ENCODE measurements at regions not wholly inside any gene's neighbourhood (a gene's known extent, or its start where the extent isn't known, plus 50 kb on each side); places are given as distances from the start of the nearest gene placed in this dataset.

DNA sequence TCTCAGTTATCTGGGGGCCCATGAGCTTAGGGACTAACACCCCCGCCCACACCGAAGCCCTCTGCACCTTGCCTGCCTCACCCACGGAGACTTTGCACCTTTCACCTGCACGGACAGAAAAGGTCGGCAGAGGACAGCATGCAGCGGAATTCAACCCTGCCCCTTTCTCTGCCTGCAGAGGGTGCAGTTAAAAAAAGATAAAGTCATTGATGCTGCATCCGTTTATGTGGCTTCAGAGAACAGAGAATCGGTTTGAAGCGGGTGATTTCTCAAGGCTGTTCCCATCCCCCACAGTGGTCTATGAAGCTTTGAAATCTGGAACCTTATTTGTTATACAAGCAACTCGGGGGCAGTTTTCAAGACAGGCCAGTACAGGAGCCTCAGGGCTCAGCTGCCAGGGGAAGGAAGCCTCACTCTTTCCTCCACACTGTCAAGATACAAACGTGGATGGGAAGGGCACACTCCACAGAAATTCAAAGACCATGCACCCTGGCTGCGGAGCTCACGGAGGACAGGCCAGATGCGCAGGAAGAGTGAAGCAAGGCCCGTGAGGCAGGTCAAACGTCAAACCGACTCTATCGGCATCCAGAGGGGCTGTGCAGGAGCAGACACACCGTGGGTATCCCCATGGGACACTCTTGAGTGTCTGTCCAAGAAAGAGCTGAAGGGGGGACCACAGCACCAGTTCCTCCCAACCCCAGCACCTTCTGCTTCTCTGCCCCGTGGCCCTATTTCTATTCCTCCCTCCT is 66.3 kb downstream of the INSIG1 start:
- H3K27me3 ChIP-seq: peaks cover 0 to 65% of the 10 kb centered on the region in 2 donors

DNA sequence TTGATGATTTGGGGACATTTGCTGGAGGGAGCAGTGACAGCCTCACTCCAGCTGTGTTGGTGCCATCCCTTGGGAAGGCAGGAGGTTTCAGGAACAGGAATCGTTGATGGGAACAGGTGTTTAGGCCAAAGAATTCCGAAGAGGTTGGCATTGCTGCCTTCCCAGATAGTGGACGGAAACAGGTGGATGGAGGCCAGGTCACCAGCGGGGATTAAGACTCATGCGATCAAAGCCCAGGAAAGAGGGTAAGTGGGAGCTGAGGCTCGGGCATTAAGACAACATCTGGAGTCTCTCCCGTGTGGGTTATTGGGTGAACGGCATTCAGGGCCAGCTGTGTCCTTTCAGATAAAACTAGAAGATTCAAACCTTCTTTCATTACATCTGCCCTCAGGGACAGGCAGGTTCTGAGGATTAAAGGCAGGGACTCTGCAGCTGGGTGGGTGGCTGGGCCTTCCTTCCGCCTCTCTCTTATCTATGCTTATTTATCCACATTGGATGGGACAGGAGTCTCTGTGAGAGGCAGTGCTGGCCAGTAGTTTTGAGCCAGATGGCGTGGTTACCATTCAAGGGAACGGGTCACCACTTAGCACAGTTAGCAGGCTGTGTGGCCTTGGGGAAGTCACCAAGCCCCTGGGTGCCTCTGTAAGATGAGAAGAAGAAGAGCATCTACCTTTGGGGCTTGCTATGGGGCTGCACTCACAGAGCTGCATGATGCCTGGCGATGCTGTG is 67.6 kb downstream of the INSIG1 start:
- H3K4me3 ChIP-seq: no peak overlapping the region
- intact Hi-C loops (cut with DNase I; ENCODE audit: low total_unique reads): no loop called here
- H3K27me3 ChIP-seq: peaks cover 0 to 65% of the 10 kb centered on the region in 2 donors
- H3K4me1 ChIP-seq: no peaks in the 10 kb centered on the region
- no peaks in the 10 kb centered on the region for H3K9me3 ChIP-seq
- no peaks in the 10 kb centered on the region for H3K36me3 ChIP-seq
- TF ChIP-seq, protein P1, sequence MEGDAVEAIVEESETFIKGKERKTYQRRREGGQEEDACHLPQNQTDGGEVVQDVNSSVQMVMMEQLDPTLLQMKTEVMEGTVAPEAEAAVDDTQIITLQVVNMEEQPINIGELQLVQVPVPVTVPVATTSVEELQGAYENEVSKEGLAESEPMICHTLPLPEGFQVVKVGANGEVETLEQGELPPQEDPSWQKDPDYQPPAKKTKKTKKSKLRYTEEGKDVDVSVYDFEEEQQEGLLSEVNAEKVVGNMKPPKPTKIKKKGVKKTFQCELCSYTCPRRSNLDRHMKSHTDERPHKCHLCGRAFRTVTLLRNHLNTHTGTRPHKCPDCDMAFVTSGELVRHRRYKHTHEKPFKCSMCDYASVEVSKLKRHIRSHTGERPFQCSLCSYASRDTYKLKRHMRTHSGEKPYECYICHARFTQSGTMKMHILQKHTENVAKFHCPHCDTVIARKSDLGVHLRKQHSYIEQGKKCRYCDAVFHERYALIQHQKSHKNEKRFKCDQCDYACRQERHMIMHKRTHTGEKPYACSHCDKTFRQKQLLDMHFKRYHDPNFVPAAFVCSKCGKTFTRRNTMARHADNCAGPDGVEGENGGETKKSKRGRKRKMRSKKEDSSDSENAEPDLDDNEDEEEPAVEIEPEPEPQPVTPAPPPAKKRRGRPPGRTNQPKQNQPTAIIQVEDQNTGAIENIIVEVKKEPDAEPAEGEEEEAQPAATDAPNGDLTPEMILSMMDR (IDR thresholded peaks at IDR 0.05): no peak
- no peak overlapping the region for H3K27ac ChIP-seq
- DNase-seq: peak in 1 of 2 donors; percentile 28

More for the DNA sequence above, 66.3 kb downstream of the INSIG1 start:
- intact Hi-C loops (cut with DNase I; ENCODE audit: low total_unique reads): no loop called here
- TF ChIP-seq, protein P1 (IDR thresholded peaks at IDR 0.05): no peak
- DNase-seq: peak in 1 of 2 donors; percentile 51
- Histone ChIP-seq H3K4me3 (no peak overlapping the region), H3K27ac (no peak overlapping the region), H3K36me3 (no peaks in the 10 kb centered on the region), H3K4me1 (no peaks in the 10 kb centered on the region), H3K9me3 (no peaks in the 10 kb centered on the region)

DNA sequence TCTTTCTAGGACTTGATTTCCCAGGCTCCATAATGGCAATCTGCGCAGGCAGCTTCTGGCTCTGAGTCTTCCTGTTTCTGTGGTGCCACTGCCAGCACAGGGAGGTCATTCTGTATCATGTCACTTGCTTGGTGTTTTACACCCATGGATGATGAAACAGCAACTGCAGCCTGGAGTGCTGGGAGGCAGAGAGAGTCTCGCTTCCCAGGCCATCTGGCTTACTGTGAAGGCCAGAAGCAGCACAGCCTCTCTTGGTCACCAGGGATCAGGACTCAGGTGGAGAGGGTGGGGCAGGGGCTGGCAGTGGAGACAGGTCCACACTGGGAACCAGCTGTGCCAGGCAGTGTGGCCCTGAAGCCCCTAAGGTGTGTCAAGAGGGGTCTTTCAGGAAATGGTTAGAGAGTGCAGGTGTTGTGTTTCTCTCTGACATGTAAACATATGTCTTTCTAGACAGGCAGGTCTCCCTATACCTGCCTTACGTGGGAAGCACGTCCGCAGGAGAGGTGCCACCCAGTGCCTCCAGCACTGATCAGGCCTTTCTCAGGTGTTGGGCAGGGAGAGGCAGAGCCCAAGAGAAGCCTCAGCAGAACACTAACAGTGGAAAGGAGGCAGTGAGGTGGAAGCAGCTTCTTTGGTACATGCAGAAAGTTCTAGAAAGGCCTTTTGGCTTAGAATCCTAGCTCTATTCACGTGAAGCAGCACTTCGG is 71.4 kb downstream of the INSIG1 start:
- peak in 1 of 2 donors; percentile 28 for DNase-seq
- intact Hi-C loops (cut with DNase I; ENCODE audit: low total_unique reads): loop anchor here (1.0 kb wide), 1 partner anchor 13 kb away; no protein-coding TSS in a partner anchor
- H3K36me3 ChIP-seq: no peaks in the 10 kb centered on the region

DNA sequence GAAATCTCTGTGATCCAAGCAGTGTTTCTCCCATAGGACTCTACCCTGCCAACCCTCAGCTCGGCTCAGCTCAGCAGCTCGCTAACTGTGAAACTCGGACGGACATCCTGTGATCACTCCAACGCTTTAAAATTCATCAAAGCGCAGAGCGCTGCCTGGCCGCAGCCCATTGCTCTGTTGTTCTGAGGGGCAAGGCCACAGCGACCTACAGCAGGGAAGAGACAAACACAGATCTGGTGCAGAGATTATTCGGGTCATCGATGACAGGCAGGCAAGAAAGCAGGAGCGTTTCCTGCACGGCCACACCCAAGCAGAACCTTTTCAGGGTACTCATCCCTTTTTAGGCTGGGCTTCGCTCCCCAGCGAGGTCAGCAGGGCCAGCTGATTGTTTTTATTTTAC is 72.1 kb downstream of the INSIG1 start:
- Histone ChIP-seq H3K36me3 (no peaks in the 10 kb centered on the region), H3K4me1 (peaks cover 0 to 36% (median 33%) of the 10 kb centered on the region in 4 donors), H3K4me3 (no peak overlapping the region), H3K27me3 (peaks cover 0 to 71% of the 10 kb centered on the region in 2 donors), H3K27ac (no peak overlapping the region), H3K9me3 (no peaks in the 10 kb centered on the region)
- intact Hi-C loops (cut with DNase I; ENCODE audit: low total_unique reads): no loop called here
- no peak for DNase-seq
- TF ChIP-seq, protein P1 (IDR thresholded peaks at IDR 0.05): no peak

More for the DNA sequence above, 71.4 kb downstream of the INSIG1 start:
- H3K4me1 ChIP-seq: peaks cover 0 to 28% (median 26%) of the 10 kb centered on the region in 4 donors
- peaks cover 0 to 65% of the 10 kb centered on the region in 2 donors for H3K27me3 ChIP-seq
- TF ChIP-seq, protein P1 (IDR thresholded peaks at IDR 0.05): no peak
- no peak overlapping the region for H3K27ac ChIP-seq
- H3K4me3 ChIP-seq: no peak overlapping the region
- no peaks in the 10 kb centered on the region for H3K9me3 ChIP-seq

DNA sequence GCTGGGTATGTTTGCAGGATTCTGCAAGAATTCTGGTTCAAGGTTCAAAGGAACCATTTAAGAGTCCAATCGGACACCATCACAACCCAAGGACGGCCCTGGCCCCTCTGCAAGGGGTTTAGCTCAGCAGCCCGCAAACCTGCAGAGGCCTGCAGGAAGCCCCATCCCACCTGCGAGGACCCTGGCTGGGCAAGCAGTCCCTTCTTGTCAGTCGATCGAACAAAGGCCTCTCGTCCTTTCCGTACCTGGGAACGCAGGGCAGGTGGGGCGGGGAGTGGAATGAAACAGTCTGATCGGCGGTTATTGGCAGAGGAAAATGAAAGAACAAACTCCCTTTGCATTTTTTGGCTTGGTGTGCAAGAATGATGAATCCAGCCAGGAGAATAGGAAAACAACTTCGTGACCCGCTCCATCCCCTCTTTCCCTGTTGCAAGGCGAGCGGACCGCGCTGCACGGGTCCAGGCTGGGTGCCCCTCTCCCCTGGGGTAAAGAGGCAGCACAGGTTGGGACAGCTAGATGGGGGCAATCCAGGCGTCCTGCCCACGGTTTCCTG is 73.7 kb downstream of the INSIG1 start:
- peaks cover 0 to 82% of the 10 kb centered on the region in 2 donors for H3K27me3 ChIP-seq
- H3K9me3 ChIP-seq: no peaks in the 10 kb centered on the region
- no peak overlapping the region for H3K27ac ChIP-seq
- peaks cover 0 to 42% (median 40%) of the 10 kb centered on the region in 4 donors for H3K4me1 ChIP-seq
- H3K36me3 ChIP-seq: no peaks in the 10 kb centered on the region
- DNase-seq: peak in 1 of 2 donors; percentile 49
- intact Hi-C loops (cut with DNase I; ENCODE audit: low total_unique reads): no loop called here
- no peak overlapping the region for H3K4me3 ChIP-seq
- TF ChIP-seq, protein P1 (IDR thresholded peaks at IDR 0.05): no peak

Measured in tibial artery (tissue), 4 donors.